Keratinocyte (primary cell): ENCODE measurements at regions not wholly inside any gene's neighbourhood (a gene's known extent, or its start where the extent isn't known, plus 50 kb on each side); places are given as distances from the start of the nearest gene placed in this dataset.

Source experiments
- EZH2 ChIP-seq: IDR thresholded peaks from one replicate; pipeline ENCODE4 v1.6.1; 2012; ENCODE audit warnings: inconsistent platforms, mild to moderate bottlenecking, low read length, moderate library complexity
- TF ChIP-seq, protein P1 (sequence below), 3 experiments: IDR thresholded peaks in 1 of 3; conservative IDR thresholded peaks in 1 of 3; optimal IDR thresholded peaks in 1 of 3; 2 replicates in 2 of 3; 3 replicates in 1 of 3; pipeline versions ENCODE3 to v1.5.1; 2011; ENCODE audit warnings: low read length in 3 of 3, mild to moderate bottlenecking in 3 of 3, moderate library complexity in 2 of 3, control low read depth in 1 of 3, inconsistent platforms in 1 of 3; ENCODE audit not compliant: insufficient read depth in 2 of 3; ENCODE audit errors: extremely low read depth in 1 of 3

GRCh38 chr1:222310836-222311235 lies 237.1 kb downstream of the HHIPL2 start:
- no peak for TF ChIP-seq EZH2
- TF ChIP-seq, protein P1, sequence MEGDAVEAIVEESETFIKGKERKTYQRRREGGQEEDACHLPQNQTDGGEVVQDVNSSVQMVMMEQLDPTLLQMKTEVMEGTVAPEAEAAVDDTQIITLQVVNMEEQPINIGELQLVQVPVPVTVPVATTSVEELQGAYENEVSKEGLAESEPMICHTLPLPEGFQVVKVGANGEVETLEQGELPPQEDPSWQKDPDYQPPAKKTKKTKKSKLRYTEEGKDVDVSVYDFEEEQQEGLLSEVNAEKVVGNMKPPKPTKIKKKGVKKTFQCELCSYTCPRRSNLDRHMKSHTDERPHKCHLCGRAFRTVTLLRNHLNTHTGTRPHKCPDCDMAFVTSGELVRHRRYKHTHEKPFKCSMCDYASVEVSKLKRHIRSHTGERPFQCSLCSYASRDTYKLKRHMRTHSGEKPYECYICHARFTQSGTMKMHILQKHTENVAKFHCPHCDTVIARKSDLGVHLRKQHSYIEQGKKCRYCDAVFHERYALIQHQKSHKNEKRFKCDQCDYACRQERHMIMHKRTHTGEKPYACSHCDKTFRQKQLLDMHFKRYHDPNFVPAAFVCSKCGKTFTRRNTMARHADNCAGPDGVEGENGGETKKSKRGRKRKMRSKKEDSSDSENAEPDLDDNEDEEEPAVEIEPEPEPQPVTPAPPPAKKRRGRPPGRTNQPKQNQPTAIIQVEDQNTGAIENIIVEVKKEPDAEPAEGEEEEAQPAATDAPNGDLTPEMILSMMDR (optimal IDR thresholded peaks at IDR 0.05 in 1 of 3, IDR thresholded peaks at IDR 0.05 in 1 of 3, conservative IDR thresholded peaks at IDR 0.05 in 1 of 3; ENCODE audit: extremely low read depth in 1 of 3, insufficient read depth in 2 of 3, low read length in 3 of 3): no peak
